ENCODE measurements at regions not wholly inside any gene's neighbourhood (a gene's known extent, or its start where the extent isn't known, plus 50 kb on each side); places are given as distances from the start of the nearest gene placed in this dataset.

GRCh38 chr9:3692606-3693005 lies 166.8 kb upstream of the RFX3 start:
- Mint-ChIP-seq H3K9me3 (no peaks in the 10 kb centered on the region), H3K27me3 (ENCODE audit: insufficient read depth, low read depth, poor library complexity) (peaks cover 2% of the 10 kb centered on the region), H3K27ac (no peak overlapping the region), H3K36me3 (ENCODE audit: low read depth) (no peaks in the 10 kb centered on the region), H3K4me3 (no peak overlapping the region; the same call in 2 of the 3 replicates), H3K4me1 (peaks cover 21% of the 10 kb centered on the region)
- ATAC-seq (no peak), DNase-seq (ENCODE audit: low spot score) (no peak)
- no peaks in the 10 kb centered on the region for H3K36me3 ChIP-seq (ENCODE audit: insufficient read depth)
- TF ChIP-seq STAT1 (IDR thresholded peaks at IDR 0.05; ENCODE audit: unreplicated experiment) (no peak), ETS1 (IDR thresholded peaks at IDR 0.05) (no peak), CREB1 (CRISPR knock-in tag; IDR thresholded peaks at IDR 0.05; ENCODE audit: low read depth) (no peak), REST (IDR thresholded peaks at IDR 0.05; ENCODE audit: unreplicated experiment) (no peak), JUNB (IDR thresholded peaks at IDR 0.05; ENCODE audit: unreplicated experiment) (no peak), ZNF114 (CRISPR knock-in tag; IDR thresholded peaks at IDR 0.05) (no peak), EZH2phosphoT487 (IDR thresholded peaks at IDR 0.05; ENCODE audit: unreplicated experiment) (no peak), ZNF331 (CRISPR knock-in tag; IDR thresholded peaks at IDR 0.05; ENCODE audit: low read depth) (no peak), EZH2 (IDR thresholded peaks at IDR 0.05; ENCODE audit: low read depth, unreplicated experiment) (no peak), POLR2AphosphoS5 (IDR thresholded peaks at IDR 0.05; ENCODE audit: low read depth) (no peak), NANOG (IDR thresholded peaks at IDR 0.05; ENCODE audit: borderline replicate concordance) (no peak)
- TF ChIP-seq, protein P1, sequence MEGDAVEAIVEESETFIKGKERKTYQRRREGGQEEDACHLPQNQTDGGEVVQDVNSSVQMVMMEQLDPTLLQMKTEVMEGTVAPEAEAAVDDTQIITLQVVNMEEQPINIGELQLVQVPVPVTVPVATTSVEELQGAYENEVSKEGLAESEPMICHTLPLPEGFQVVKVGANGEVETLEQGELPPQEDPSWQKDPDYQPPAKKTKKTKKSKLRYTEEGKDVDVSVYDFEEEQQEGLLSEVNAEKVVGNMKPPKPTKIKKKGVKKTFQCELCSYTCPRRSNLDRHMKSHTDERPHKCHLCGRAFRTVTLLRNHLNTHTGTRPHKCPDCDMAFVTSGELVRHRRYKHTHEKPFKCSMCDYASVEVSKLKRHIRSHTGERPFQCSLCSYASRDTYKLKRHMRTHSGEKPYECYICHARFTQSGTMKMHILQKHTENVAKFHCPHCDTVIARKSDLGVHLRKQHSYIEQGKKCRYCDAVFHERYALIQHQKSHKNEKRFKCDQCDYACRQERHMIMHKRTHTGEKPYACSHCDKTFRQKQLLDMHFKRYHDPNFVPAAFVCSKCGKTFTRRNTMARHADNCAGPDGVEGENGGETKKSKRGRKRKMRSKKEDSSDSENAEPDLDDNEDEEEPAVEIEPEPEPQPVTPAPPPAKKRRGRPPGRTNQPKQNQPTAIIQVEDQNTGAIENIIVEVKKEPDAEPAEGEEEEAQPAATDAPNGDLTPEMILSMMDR (conservative IDR thresholded peaks at IDR 0.05; ENCODE audit: low read depth in 2 of 2) = no peak
- TF ChIP-seq, protein P2, sequence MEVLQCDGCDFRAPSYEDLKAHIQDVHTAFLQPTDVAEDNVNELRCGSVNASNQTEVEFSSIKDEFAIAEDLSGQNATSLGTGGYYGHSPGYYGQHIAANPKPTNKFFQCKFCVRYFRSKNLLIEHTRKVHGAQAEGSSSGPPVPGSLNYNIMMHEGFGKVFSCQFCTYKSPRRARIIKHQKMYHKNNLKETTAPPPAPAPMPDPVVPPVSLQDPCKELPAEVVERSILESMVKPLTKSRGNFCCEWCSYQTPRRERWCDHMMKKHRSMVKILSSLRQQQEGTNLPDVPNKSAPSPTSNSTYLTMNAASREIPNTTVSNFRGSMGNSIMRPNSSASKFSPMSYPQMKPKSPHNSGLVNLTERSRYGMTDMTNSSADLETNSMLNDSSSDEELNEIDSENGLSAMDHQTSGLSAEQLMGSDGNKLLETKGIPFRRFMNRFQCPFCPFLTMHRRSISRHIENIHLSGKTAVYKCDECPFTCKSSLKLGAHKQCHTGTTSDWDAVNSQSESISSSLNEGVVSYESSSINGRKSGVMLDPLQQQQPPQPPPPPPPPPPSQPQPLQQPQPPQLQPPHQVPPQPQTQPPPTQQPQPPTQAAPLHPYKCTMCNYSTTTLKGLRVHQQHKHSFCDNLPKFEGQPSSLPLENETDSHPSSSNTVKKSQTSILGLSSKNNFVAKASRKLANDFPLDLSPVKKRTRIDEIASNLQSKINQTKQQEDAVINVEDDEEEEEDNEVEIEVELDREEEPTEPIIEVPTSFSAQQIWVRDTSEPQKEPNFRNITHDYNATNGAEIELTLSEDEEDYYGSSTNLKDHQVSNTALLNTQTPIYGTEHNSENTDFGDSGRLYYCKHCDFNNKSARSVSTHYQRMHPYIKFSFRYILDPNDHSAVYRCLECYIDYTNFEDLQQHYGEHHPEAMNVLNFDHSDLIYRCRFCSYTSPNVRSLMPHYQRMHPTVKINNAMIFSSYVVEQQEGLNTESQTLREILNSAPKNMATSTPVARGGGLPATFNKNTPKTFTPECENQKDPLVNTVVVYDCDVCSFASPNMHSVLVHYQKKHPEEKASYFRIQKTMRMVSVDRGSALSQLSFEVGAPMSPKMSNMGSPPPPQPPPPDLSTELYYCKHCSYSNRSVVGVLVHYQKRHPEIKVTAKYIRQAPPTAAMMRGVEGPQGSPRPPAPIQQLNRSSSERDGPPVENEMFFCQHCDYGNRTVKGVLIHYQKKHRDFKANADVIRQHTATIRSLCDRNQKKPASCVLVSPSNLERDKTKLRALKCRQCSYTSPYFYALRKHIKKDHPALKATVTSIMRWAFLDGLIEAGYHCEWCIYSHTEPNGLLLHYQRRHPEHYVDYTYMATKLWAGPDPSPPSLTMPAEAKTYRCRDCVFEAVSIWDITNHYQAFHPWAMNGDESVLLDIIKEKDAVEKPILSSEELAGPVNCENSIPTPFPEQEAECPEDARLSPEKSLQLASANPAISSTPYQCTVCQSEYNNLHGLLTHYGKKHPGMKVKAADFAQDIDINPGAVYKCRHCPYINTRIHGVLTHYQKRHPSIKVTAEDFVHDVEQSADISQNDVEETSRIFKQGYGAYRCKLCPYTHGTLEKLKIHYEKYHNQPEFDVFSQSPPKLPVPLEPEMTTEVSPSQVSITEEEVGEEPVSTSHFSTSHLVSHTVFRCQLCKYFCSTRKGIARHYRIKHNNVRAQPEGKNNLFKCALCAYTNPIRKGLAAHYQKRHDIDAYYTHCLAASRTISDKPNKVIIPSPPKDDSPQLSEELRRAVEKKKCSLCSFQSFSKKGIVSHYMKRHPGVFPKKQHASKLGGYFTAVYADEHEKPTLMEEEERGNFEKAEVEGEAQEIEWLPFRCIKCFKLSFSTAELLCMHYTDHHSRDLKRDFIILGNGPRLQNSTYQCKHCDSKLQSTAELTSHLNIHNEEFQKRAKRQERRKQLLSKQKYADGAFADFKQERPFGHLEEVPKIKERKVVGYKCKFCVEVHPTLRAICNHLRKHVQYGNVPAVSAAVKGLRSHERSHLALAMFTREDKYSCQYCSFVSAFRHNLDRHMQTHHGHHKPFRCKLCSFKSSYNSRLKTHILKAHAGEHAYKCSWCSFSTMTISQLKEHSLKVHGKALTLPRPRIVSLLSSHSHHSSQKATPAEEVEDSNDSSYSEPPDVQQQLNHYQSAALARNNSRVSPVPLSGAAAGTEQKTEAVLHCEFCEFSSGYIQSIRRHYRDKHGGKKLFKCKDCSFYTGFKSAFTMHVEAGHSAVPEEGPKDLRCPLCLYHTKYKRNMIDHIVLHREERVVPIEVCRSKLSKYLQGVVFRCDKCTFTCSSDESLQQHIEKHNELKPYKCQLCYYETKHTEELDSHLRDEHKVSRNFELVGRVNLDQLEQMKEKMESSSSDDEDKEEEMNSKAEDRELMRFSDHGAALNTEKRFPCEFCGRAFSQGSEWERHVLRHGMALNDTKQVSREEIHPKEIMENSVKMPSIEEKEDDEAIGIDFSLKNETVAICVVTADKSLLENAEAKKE (CRISPR knock-in tag; IDR thresholded peaks at IDR 0.05) = no peak
- H3K79me2 ChIP-seq (replicated peaks; ENCODE audit: insufficient read depth) = no peaks in the 10 kb centered on the region
- no peak overlapping the region for H3K4me3 ChIP-seq
- H3F3A ChIP-seq (replicated peaks; ENCODE audit: low read depth) = no peaks in the 10 kb centered on the region
- H3K27me3 ChIP-seq (ENCODE audit: insufficient read depth) = peaks cover 8% of the 10 kb centered on the region; the same call in 1 of the 2 replicates
- H3K4me1 ChIP-seq (ENCODE audit: insufficient read depth) = peaks cover 18% of the 10 kb centered on the region
- H3K27ac ChIP-seq (ENCODE audit: low read depth) = no peak overlapping the region
- no peak overlapping the region for H3K4me2 ChIP-seq
- no peak overlapping the region for H2AFZ ChIP-seq
- H4K20me1 ChIP-seq (replicated peaks; ENCODE audit: insufficient read depth) = no peaks in the 10 kb centered on the region
- H3K9me2 ChIP-seq (ENCODE audit: insufficient read depth) = peaks cover 5% of the 10 kb centered on the region; the same call in 1 of the 2 replicates
